ENCODE measurements at regions not wholly inside any gene's neighbourhood (a gene's known extent, or its start where the extent isn't known, plus 50 kb on each side); places are given as distances from the start of the nearest gene placed in this dataset.

DNA sequence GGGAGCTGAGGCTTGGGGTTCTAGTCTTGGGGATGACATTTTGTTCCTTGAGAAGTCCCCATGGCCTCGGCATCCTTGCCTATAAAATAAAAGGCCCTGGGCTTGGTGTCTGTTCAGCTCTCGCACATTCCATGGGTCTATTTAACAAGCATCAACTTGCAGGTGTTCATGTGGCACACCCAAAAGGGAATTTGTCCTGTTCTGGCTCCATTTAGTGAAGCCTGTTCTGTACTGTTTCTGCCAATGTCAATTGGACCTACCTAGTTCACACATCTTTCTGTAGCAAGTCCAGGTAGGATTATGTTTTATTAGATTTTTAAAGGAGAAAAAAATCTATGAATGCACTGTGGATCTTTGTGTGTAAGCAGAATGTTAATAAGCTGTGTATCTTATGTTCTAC lies 262.0 kb downstream of the HIVEP2 start:
- Mint-ChIP-seq H3K27me3 (ENCODE audit: low read depth) (no peaks in the 10 kb centered on the region), H3K36me3 (ENCODE audit: insufficient read depth in 2 of 2) (peaks cover 0 to 8% of the 10 kb centered on the region in 2 donors), H3K4me1 (ENCODE audit: low read depth) (peaks cover 71% of the 10 kb centered on the region), H3K9me3 (peaks cover 0 to 5% of the 10 kb centered on the region in 2 donors), H3K27ac (no peak overlapping the region), H3K4me3 (no peak overlapping the region)
- DNase-seq, result no peak
- ATAC-seq (replicated peaks in 1 of 2), result no peak

- peaks cover 0 to 5% of the 10 kb centered on the region in 2 donors for H3K9me3 Mint-ChIP-seq
Measured at GRCh38 chr6:142683714-142684141, 261.2 kb downstream of the HIVEP2 start.

GRCh38 chr6:142684371-142684770 lies 260.6 kb downstream of the HIVEP2 start:
- H3K27me3 Mint-ChIP-seq (ENCODE audit: low read depth), result no peaks in the 10 kb centered on the region
- H3K27ac Mint-ChIP-seq, result no peak overlapping the region
- ATAC-seq (replicated peaks in 1 of 2), result no peak
- peaks cover 0 to 8% of the 10 kb centered on the region in 2 donors for H3K36me3 Mint-ChIP-seq (ENCODE audit: insufficient read depth in 2 of 2)
- DNase-seq, result no peak
- peaks cover 0 to 5% of the 10 kb centered on the region in 2 donors for H3K9me3 Mint-ChIP-seq
- H3K4me1 Mint-ChIP-seq (ENCODE audit: low read depth), result peaks cover 59% of the 10 kb centered on the region
- H3K4me3 Mint-ChIP-seq, result no peak overlapping the region

More at GRCh38 chr6:142683714-142684141, 261.2 kb downstream of the HIVEP2 start:
- ATAC-seq (replicated peaks in 1 of 2), result no peak
- no peak overlapping the region for H3K4me3 Mint-ChIP-seq
- H3K27ac Mint-ChIP-seq, result no peak overlapping the region
- H3K36me3 Mint-ChIP-seq (ENCODE audit: insufficient read depth in 2 of 2), result peaks cover 0 to 8% of the 10 kb centered on the region in 2 donors
- H3K4me1 Mint-ChIP-seq (ENCODE audit: low read depth), result peaks cover 65% of the 10 kb centered on the region
- DNase-seq, result no peak
- H3K27me3 Mint-ChIP-seq (ENCODE audit: low read depth), result no peaks in the 10 kb centered on the region

DNA sequence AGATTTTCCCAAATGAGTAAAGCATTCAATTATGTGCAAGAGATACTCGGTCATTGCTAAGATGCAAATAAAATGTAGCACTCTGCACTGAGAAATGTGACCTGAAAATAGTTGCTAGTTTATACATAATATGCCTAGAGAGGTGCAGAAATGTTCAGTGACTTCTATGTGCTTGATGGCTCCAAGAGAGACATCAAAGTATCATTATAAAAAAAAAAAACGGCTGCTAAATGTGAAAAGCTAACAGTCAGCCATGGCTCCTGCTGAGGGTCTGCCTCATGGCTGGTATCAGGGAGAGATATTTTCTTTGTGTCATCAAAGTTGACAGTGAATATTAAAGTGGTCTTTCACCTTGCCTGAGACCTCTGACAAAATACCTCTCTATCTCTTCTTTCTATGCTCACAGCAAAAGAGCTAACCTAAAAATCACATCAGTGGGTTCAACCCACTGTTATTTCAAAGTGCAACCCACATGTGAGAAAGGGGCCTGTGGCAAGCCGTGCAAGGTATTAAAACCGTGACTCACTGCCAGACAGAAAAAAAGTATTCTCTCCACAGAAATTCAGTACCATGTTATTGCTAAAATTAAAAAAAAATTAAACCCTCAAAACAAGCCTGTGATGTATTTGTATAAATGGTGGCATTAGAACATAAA lies 259.0 kb downstream of the HIVEP2 start:
- ATAC-seq (replicated peaks in 1 of 2), result peak; percentile 49 to 88
- DNase-seq, result peak in 1 of 2 donors; percentile 37
- H3K36me3 Mint-ChIP-seq (ENCODE audit: insufficient read depth in 2 of 2), result peaks cover 0 to 8% of the 10 kb centered on the region in 2 donors
- H3K27me3 Mint-ChIP-seq (ENCODE audit: low read depth), result no peaks in the 10 kb centered on the region
- H3K4me1 Mint-ChIP-seq (ENCODE audit: low read depth), result peaks cover 43% of the 10 kb centered on the region
- peaks cover 0 to 5% of the 10 kb centered on the region in 2 donors for H3K9me3 Mint-ChIP-seq
- H3K27ac Mint-ChIP-seq, result no peak overlapping the region
- peak overlapping the region; percentile 10 for H3K4me3 Mint-ChIP-seq

- no peak for DNase-seq
- H3K9me3 Mint-ChIP-seq, result peaks cover 0 to 5% of the 10 kb centered on the region in 2 donors
- peaks cover 0 to 8% of the 10 kb centered on the region in 2 donors for H3K36me3 Mint-ChIP-seq (ENCODE audit: insufficient read depth in 2 of 2)
- H3K4me3 Mint-ChIP-seq, result peak overlapping the region; percentile 10
- no peaks in the 10 kb centered on the region for H3K27me3 Mint-ChIP-seq (ENCODE audit: low read depth)
- H3K4me1 Mint-ChIP-seq (ENCODE audit: low read depth), result peaks cover 40% of the 10 kb centered on the region
- no peak overlapping the region for H3K27ac Mint-ChIP-seq
- ATAC-seq (replicated peaks in 1 of 2), result no peak
Measured at GRCh38 chr6:142686507-142686887, 258.5 kb downstream of the HIVEP2 start.

GRCh38 chr6:142692942-142693341 lies 252.0 kb downstream of the HIVEP2 start:
- H3K4me3 Mint-ChIP-seq, result peak overlapping the region in 1 of 2 donors; percentile 7
- no peaks in the 10 kb centered on the region for H3K9me3 Mint-ChIP-seq
- ATAC-seq (replicated peaks in 1 of 2), result peak; percentile 72 to 77
- no peak overlapping the region for H3K27ac Mint-ChIP-seq
- no peaks in the 10 kb centered on the region for H3K36me3 Mint-ChIP-seq (ENCODE audit: insufficient read depth in 2 of 2)
- no peaks in the 10 kb centered on the region for H3K27me3 Mint-ChIP-seq (ENCODE audit: low read depth)
- peak; percentile 59 to 69 for DNase-seq
- peaks cover 33% of the 10 kb centered on the region for H3K4me1 Mint-ChIP-seq (ENCODE audit: low read depth)

- Mint-ChIP-seq H3K4me3 (no peak overlapping the region), H3K9me3 (no peaks in the 10 kb centered on the region), H3K4me1 (ENCODE audit: low read depth) (peaks cover 37% of the 10 kb centered on the region), H3K27ac (no peak overlapping the region), H3K27me3 (ENCODE audit: low read depth) (no peaks in the 10 kb centered on the region), H3K36me3 (ENCODE audit: insufficient read depth in 2 of 2) (no peaks in the 10 kb centered on the region)
- DNase-seq (no peak), ATAC-seq (replicated peaks in 1 of 2) (no peak)
Measured at GRCh38 chr6:142693441-142693840, 251.5 kb downstream of the HIVEP2 start.

DNA sequence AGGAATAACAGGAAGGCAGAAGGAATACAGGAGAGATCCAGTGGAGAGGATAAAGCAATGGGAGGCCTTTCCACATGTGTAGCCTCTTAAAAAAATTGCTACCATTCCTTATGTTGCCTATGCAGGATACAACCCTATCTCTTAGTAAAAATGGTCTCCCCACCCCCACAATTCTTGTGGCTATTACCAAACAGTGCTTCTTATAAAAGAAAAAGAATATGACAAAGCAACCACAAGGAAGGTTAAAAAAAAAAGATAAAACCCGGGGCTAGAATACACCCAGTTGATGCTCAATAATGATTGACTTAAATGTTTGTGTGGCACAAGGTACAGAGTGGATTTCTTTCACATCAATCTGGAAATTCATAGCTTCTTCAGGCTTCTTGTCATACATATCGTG lies 250.9 kb downstream of the HIVEP2 start:
- Mint-ChIP-seq H3K4me1 (ENCODE audit: low read depth) (peaks cover 43% of the 10 kb centered on the region), H3K9me3 (no peaks in the 10 kb centered on the region), H3K27ac (no peak overlapping the region), H3K4me3 (peak overlapping the region in 1 of 2 donors; percentile 35), H3K27me3 (ENCODE audit: low read depth) (no peaks in the 10 kb centered on the region), H3K36me3 (ENCODE audit: insufficient read depth in 2 of 2) (no peaks in the 10 kb centered on the region)
- ATAC-seq (replicated peaks in 1 of 2) (peak; percentile 42 to 51), DNase-seq (peak in 1 of 2 donors; percentile 6)

DNA sequence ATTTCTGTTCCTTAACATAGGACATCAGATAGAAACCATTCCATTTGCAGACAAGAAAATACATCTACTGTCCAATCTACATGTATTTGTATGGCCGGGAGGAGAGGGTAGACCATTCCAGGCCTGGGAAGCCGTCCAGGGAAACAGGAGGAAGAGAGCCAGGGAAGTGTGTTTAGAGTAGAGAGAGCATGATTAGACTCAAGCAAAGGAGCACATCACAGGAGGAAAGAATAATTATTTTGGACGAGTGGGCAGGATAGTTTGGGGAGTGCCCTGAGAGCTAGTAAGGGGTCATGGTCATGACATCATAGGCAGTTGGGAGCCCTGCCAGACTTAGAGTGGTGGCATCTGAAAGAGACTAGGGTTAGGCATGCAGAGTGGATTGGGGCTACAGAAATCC lies 250.0 kb downstream of the HIVEP2 start:
- Mint-ChIP-seq H3K9me3 (peaks cover 0 to 4% of the 10 kb centered on the region in 2 donors), H3K36me3 (ENCODE audit: insufficient read depth in 2 of 2) (no peaks in the 10 kb centered on the region), H3K27me3 (ENCODE audit: low read depth) (no peaks in the 10 kb centered on the region), H3K27ac (no peak overlapping the region), H3K4me1 (ENCODE audit: low read depth) (peaks cover 47% of the 10 kb centered on the region), H3K4me3 (no peak overlapping the region)
- ATAC-seq (replicated peaks in 1 of 2) (no peak), DNase-seq (no peak)

GRCh38 chr6:142696123-142697000 lies 248.6 kb downstream of the HIVEP2 start:
- no peaks in the 10 kb centered on the region for H3K36me3 Mint-ChIP-seq (ENCODE audit: insufficient read depth in 2 of 2)
- H3K27ac Mint-ChIP-seq, result no peak overlapping the region
- ATAC-seq (replicated peaks in 1 of 2), result no peak
- H3K9me3 Mint-ChIP-seq, result peaks cover 0 to 4% of the 10 kb centered on the region in 2 donors
- H3K4me3 Mint-ChIP-seq, result no peak overlapping the region
- peaks cover 47% of the 10 kb centered on the region for H3K4me1 Mint-ChIP-seq (ENCODE audit: low read depth)
- no peak for DNase-seq
- H3K27me3 Mint-ChIP-seq (ENCODE audit: low read depth), result no peaks in the 10 kb centered on the region

- H3K27ac Mint-ChIP-seq, result no peak overlapping the region
- DNase-seq, result no peak
- H3K4me3 Mint-ChIP-seq, result no peak overlapping the region
- H3K4me1 Mint-ChIP-seq (ENCODE audit: low read depth), result peaks cover 47% of the 10 kb centered on the region
- peaks cover 0 to 4% of the 10 kb centered on the region in 2 donors for H3K9me3 Mint-ChIP-seq
- H3K27me3 Mint-ChIP-seq (ENCODE audit: low read depth), result no peaks in the 10 kb centered on the region
- H3K36me3 Mint-ChIP-seq (ENCODE audit: insufficient read depth in 2 of 2), result no peaks in the 10 kb centered on the region
- no peak for ATAC-seq (replicated peaks in 1 of 2)
Measured at GRCh38 chr6:142697001-142697335, 248.0 kb downstream of the HIVEP2 start.

DNA sequence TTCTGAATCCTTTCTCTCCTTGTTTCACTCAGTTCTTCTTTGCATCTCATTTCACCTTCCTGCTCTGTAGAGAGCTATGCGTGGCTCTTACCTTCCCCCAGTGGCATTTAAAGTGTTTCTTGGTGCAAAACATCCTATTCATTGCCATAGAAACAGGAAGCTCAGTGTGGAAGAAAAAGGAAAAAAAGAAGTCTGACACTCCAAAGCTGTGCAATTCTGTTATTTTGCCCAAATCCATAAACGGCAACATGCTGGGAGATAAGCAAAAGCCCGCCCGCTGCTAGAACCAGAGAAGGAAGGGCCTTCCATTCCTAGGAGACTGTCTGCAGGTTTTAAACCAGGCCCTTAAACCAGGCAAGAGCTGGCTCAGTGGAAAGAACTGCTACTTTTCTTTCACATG lies 247.1 kb downstream of the HIVEP2 start:
- Mint-ChIP-seq H3K4me1 (ENCODE audit: low read depth) (peaks cover 49% of the 10 kb centered on the region), H3K36me3 (ENCODE audit: insufficient read depth in 2 of 2) (no peaks in the 10 kb centered on the region), H3K4me3 (no peak overlapping the region), H3K27me3 (ENCODE audit: low read depth) (no peaks in the 10 kb centered on the region), H3K9me3 (peaks cover 0 to 4% of the 10 kb centered on the region in 2 donors), H3K27ac (no peak overlapping the region)
- ATAC-seq (replicated peaks in 1 of 2) (no peak), DNase-seq (no peak)

- Mint-ChIP-seq H3K27me3 (ENCODE audit: low read depth) (no peaks in the 10 kb centered on the region), H3K36me3 (ENCODE audit: insufficient read depth in 2 of 2) (no peaks in the 10 kb centered on the region), H3K4me3 (no peak overlapping the region), H3K4me1 (ENCODE audit: low read depth) (peaks cover 46% of the 10 kb centered on the region), H3K9me3 (peaks cover 0 to 7% of the 10 kb centered on the region in 2 donors), H3K27ac (no peak overlapping the region)
- DNase-seq, result no peak
- no peak for ATAC-seq (replicated peaks in 1 of 2)
Measured at GRCh38 chr6:142698751-142699150, 246.2 kb downstream of the HIVEP2 start.
